WTC11 (cell line): ENCODE measurements at regions not wholly inside any gene's neighbourhood (a gene's known extent, or its start where the extent isn't known, plus 50 kb on each side); places are given as distances from the start of the nearest gene placed in this dataset.

Experiments used
- ATAC-seq: fragments of 200-7000 bp; cut with Tn5 transposase; 2 replicates; pipeline ENCODE4 v1.10.0; 2021; ENCODE audit warnings: mild to moderate bottlenecking, moderate library complexity
- CTCF ChIA-PET: fragments of 300-600 bp; sonication (Branson Sonifier 250); formaldehyde crosslinking; loops from one replicate; lab custom pipeline; 2021; ENCODE audit warnings: antibody characterized with exemption; lab: Charles Lee
- POLR2A ChIA-PET: fragments of 350-600 bp; sonication (Branson Sonifier 250); formaldehyde crosslinking; loops from one replicate; lab custom pipeline; 2021; ENCODE audit warnings: antibody characterized with exemption; lab: Charles Lee
- DNase-seq: peaks from one replicate; pipeline ENCODE4 v3.0.0; 2021; ENCODE audit warnings: low spot score
- H3K27ac Mint-ChIP-seq: 2 replicates; pipeline ENCODE4 v1.8.0; 2021; ENCODE audit warnings: mixed read lengths
- H3K27me3 Mint-ChIP-seq: 2 replicates; pipeline ENCODE4 v1.8.0; 2021; ENCODE audit warnings: low read depth, mild to moderate bottlenecking, moderate library complexity, mixed read lengths
- H3K36me3 Mint-ChIP-seq: 2 replicates; pipeline ENCODE4 v1.8.0; 2021; ENCODE audit warnings: mixed read lengths
- H3K4me1 Mint-ChIP-seq: 2 replicates; pipeline ENCODE4 v1.8.0; 2022; ENCODE audit warnings: mixed read lengths
- H3K4me3 Mint-ChIP-seq: 2 replicates; pipeline ENCODE4 v1.8.0; 2021; ENCODE audit warnings: mild to moderate bottlenecking, moderate library complexity, mixed read lengths
- H3K9me3 Mint-ChIP-seq: 2 replicates; pipeline ENCODE4 v1.8.0; 2021; ENCODE audit warnings: mixed read lengths
- CREB1 ChIP-seq: sonication (generic); formaldehyde crosslinking; IDR thresholded peaks from 2 replicates; pipeline ENCODE4 v1.8.0; 2023; ENCODE audit warnings: mild to moderate bottlenecking, missing genetic modification reagents
- E2F1 ChIP-seq: sonication (generic); formaldehyde crosslinking; IDR thresholded peaks from 2 replicates; pipeline ENCODE4 v1.8.0; 2022; ENCODE audit warnings: mild to moderate bottlenecking, missing genetic modification reagents
- EMX1 ChIP-seq: fragments of 250-450 bp; sonication (Bioruptor Pico); IDR thresholded peaks from 2 replicates; pipeline ENCODE4 v1.8.0; 2021; ENCODE audit warnings: mild to moderate bottlenecking
- FOXJ3 ChIP-seq: sonication (generic); formaldehyde crosslinking; IDR thresholded peaks from 2 replicates; pipeline ENCODE4 v1.9.0; 2021; ENCODE audit warnings: missing genetic modification reagents, mild to moderate bottlenecking, borderline replicate concordance
- GRHL2 ChIP-seq: fragments of 250-450 bp; sonication (Bioruptor Pico); IDR thresholded peaks from 2 replicates; pipeline ENCODE4 v1.8.0; 2022; ENCODE audit warnings: mild to moderate bottlenecking, moderate library complexity; ENCODE audit not compliant: insufficient replicate concordance, severe bottlenecking
- GTF2I ChIP-seq: fragments of 250-450 bp; sonication (Bioruptor Pico); conservative IDR thresholded peaks from 2 replicates; pipeline ENCODE4 v1.4.0; 2021; ENCODE audit warnings: mild to moderate bottlenecking
- HMGA2 ChIP-seq: fragments of 250-450 bp; sonication (Bioruptor Pico); IDR thresholded peaks from 2 replicates; pipeline ENCODE4 v1.4.0; 2021; ENCODE audit warnings: mild to moderate bottlenecking, moderate library complexity
- IRF1 ChIP-seq: sonication (generic); formaldehyde crosslinking; IDR thresholded peaks from 2 replicates; pipeline ENCODE4 v1.8.0; 2023; ENCODE audit warnings: missing genetic modification reagents
- JAZF1 ChIP-seq: fragments of 250-450 bp; sonication (Bioruptor Pico); IDR thresholded peaks from 2 replicates; pipeline ENCODE4 v1.9.0; 2021; ENCODE audit warnings: moderate library complexity, mild to moderate bottlenecking, inconsistent platforms
- MXD4 ChIP-seq: fragments of 250-450 bp; sonication (Bioruptor Pico); IDR thresholded peaks from 2 replicates; pipeline ENCODE4 v1.8.0; 2021; ENCODE audit warnings: mild to moderate bottlenecking, moderate library complexity, borderline replicate concordance
- NR2C2 ChIP-seq: sonication (generic); formaldehyde crosslinking; IDR thresholded peaks from 2 replicates; pipeline ENCODE4 v1.8.0; 2022; ENCODE audit warnings: mild to moderate bottlenecking, missing genetic modification reagents
- NR3C1 ChIP-seq: sonication (generic); formaldehyde crosslinking; conservative IDR thresholded peaks from 2 replicates; pipeline ENCODE4 v1.8.1; 2023; ENCODE audit warnings: low read depth, mild to moderate bottlenecking, missing genetic modification reagents
- OVOL2 ChIP-seq: fragments of 250-450 bp; sonication (Bioruptor Pico); IDR thresholded peaks from 2 replicates; pipeline ENCODE4 v1.9.0; 2021; ENCODE audit warnings: mild to moderate bottlenecking, borderline replicate concordance
- PRRX2 ChIP-seq: fragments of 250-450 bp; sonication (Bioruptor Pico); IDR thresholded peaks from 2 replicates; pipeline ENCODE4 v1.8.0; 2021; ENCODE audit warnings: mild to moderate bottlenecking
- RORB ChIP-seq: fragments of 250-450 bp; sonication (Bioruptor Pico); IDR thresholded peaks from 2 replicates; pipeline ENCODE4 v1.9.0; 2021; ENCODE audit warnings: mild to moderate bottlenecking
- SMAD4 ChIP-seq: sonication (generic); formaldehyde crosslinking; IDR thresholded peaks from 2 replicates; pipeline ENCODE4 v1.8.0; 2022; ENCODE audit warnings: mild to moderate bottlenecking, missing genetic modification reagents
- SOX15 ChIP-seq: fragments of 250-450 bp; sonication (Bioruptor Pico); IDR thresholded peaks from 2 replicates; pipeline ENCODE4 v1.9.0; 2021; ENCODE audit warnings: mild to moderate bottlenecking
- STAT6 ChIP-seq: sonication (generic); formaldehyde crosslinking; conservative IDR thresholded peaks from 2 replicates; pipeline ENCODE4 v1.8.1; 2023; ENCODE audit warnings: mild to moderate bottlenecking, low read depth, missing genetic modification reagents, moderate library complexity
- ZNF121 ChIP-seq: sonication (generic); formaldehyde crosslinking; IDR thresholded peaks from 2 replicates; pipeline ENCODE4 v1.8.0; 2023; ENCODE audit warnings: missing genetic modification reagents
- ZNF219 ChIP-seq: sonication (generic); formaldehyde crosslinking; IDR thresholded peaks from 2 replicates; pipeline ENCODE4 v1.8.0; 2023; ENCODE audit warnings: missing genetic modification reagents, mild to moderate bottlenecking, borderline replicate concordance
- ZNF263 ChIP-seq: sonication (generic); formaldehyde crosslinking; IDR thresholded peaks from 2 replicates; pipeline ENCODE4 v1.8.1; 2022; ENCODE audit warnings: low read depth, mild to moderate bottlenecking, moderate library complexity, missing genetic modification reagents
- TF ChIP-seq, protein P1 (sequence below): sonication (generic); formaldehyde crosslinking; IDR thresholded peaks from 2 replicates; pipeline ENCODE4 v1.8.1; 2022; ENCODE audit warnings: mild to moderate bottlenecking, moderate library complexity, missing genetic modification reagents
- TF ChIP-seq, protein P2 (sequence below): sonication (generic); formaldehyde crosslinking; IDR thresholded peaks from 2 replicates; pipeline ENCODE4 v1.8.1; 2023; ENCODE audit warnings: mild to moderate bottlenecking, missing genetic modification reagents
- TF ChIP-seq, protein P3 (sequence below): fragments of 250-450 bp; sonication (Bioruptor Pico); IDR thresholded peaks from 2 replicates; pipeline ENCODE4 v1.9.0; 2021; ENCODE audit warnings: mild to moderate bottlenecking
- TF ChIP-seq, protein P4 (sequence below): sonication (generic); formaldehyde crosslinking; IDR thresholded peaks from 2 replicates; pipeline ENCODE4 v1.8.1; 2023; ENCODE audit warnings: mild to moderate bottlenecking, missing genetic modification reagents, moderate library complexity

GRCh38 chr7:33735403-33735802, 169.9 kb upstream of the BMPER start:
- TF ChIP-seq STAT6: no peak
- no peak for TF ChIP-seq IRF1 (CRISPR knock-in tag)
- TF ChIP-seq PRRX2: no peak
- TF ChIP-seq JAZF1 (CRISPR knock-in tag): no peak
- TF ChIP-seq SOX15: no peak
- TF ChIP-seq ZNF121 (CRISPR knock-in tag): no peak
- TF ChIP-seq HMGA2 (CRISPR knock-in tag): no peak
- TF ChIP-seq, protein P1, sequence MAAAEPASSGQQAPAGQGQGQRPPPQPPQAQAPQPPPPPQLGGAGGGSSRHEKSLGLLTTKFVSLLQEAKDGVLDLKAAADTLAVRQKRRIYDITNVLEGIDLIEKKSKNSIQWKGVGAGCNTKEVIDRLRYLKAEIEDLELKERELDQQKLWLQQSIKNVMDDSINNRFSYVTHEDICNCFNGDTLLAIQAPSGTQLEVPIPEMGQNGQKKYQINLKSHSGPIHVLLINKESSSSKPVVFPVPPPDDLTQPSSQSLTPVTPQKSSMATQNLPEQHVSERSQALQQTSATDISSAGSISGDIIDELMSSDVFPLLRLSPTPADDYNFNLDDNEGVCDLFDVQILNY (CRISPR knock-in tag): no peak
- no peak for TF ChIP-seq ZNF219
- Mint-ChIP-seq H3K4me3 (no peak overlapping the region), H3K27ac (no peak overlapping the region), H3K4me1 (peaks cover 2% of the 10 kb centered on the region; the same call in 1 of the 2 replicates), H3K9me3 (no peaks in the 10 kb centered on the region), H3K27me3 (no peaks in the 10 kb centered on the region), H3K36me3 (peaks cover 3% of the 10 kb centered on the region; the same call in 1 of the 2 replicates)
- DNase-seq: no peak
- ATAC-seq: no peak
- ChIA-PET CTCF (interaction anchor here (1.1 kb wide), 1 partner anchor 62 kb away, joined by 3 read pairs; no protein-coding TSS in a partner anchor), POLR2A (no interaction called here)

DNA sequence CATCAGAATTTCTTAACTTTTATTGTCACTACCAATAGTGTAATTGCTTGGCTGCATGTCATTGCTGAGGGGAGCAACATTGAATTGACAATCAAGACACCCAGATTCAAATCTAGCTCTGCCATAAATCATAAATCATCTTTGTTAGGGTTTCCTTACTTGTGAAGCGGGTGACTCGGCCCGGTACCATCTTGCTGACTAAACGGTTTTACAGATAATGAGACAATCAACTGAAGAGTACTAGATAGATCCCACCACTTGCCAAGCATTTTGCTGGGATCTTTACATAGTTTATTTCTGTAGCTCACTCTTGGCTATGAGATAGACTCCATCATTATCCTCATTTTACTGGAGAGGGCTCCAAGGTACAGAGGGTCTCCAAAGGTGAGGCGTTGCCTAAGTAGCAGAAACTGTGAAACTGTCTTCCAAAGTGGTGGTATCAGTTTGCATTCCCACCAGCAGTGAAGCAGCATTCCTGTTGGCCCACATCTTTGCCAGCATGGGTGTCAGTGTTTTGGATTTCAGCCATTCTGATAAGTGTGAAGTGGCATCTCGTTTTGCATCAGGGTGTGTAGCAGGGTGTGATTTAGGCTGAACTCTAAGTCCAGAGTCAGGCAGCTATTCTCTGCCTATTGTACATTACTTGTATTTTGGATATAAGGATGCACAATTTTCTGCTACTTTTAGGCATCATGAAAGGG, 168.7 kb upstream of the BMPER start:
- Mint-ChIP-seq H3K4me3 (no peak overlapping the region), H3K4me1 (peaks cover 2% of the 10 kb centered on the region; the same call in 1 of the 2 replicates), H3K36me3 (no peaks in the 10 kb centered on the region), H3K9me3 (no peaks in the 10 kb centered on the region), H3K27me3 (no peaks in the 10 kb centered on the region)
- no peak for ATAC-seq
- ChIA-PET CTCF (no interaction called here), POLR2A (no interaction called here)
- TF ChIP-seq OVOL2 (CRISPR knock-in tag) (no peak), CREB1 (CRISPR knock-in tag) (no peak), ZNF219 (no peak), GTF2I (CRISPR knock-in tag) (no peak), RORB (no peak), GRHL2 (CRISPR knock-in tag) (no peak), NR2C2 (no peak), SMAD4 (no peak), IRF1 (CRISPR knock-in tag) (no peak), NR3C1 (CRISPR knock-in tag) (no peak), EMX1 (no peak), FOXJ3 (CRISPR knock-in tag) (no peak), MXD4 (no peak), E2F1 (CRISPR knock-in tag) (no peak), ZNF263 (CRISPR knock-in tag) (no peak)
- TF ChIP-seq, protein P2, sequence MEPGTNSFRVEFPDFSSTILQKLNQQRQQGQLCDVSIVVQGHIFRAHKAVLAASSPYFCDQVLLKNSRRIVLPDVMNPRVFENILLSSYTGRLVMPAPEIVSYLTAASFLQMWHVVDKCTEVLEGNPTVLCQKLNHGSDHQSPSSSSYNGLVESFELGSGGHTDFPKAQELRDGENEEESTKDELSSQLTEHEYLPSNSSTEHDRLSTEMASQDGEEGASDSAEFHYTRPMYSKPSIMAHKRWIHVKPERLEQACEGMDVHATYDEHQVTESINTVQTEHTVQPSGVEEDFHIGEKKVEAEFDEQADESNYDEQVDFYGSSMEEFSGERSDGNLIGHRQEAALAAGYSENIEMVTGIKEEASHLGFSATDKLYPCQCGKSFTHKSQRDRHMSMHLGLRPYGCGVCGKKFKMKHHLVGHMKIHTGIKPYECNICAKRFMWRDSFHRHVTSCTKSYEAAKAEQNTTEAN (CRISPR knock-in tag): no peak
- TF ChIP-seq, protein P3, sequence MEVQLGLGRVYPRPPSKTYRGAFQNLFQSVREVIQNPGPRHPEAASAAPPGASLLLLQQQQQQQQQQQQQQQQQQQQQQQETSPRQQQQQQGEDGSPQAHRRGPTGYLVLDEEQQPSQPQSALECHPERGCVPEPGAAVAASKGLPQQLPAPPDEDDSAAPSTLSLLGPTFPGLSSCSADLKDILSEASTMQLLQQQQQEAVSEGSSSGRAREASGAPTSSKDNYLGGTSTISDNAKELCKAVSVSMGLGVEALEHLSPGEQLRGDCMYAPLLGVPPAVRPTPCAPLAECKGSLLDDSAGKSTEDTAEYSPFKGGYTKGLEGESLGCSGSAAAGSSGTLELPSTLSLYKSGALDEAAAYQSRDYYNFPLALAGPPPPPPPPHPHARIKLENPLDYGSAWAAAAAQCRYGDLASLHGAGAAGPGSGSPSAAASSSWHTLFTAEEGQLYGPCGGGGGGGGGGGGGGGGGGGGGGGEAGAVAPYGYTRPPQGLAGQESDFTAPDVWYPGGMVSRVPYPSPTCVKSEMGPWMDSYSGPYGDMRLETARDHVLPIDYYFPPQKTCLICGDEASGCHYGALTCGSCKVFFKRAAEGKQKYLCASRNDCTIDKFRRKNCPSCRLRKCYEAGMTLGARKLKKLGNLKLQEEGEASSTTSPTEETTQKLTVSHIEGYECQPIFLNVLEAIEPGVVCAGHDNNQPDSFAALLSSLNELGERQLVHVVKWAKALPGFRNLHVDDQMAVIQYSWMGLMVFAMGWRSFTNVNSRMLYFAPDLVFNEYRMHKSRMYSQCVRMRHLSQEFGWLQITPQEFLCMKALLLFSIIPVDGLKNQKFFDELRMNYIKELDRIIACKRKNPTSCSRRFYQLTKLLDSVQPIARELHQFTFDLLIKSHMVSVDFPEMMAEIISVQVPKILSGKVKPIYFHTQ (CRISPR knock-in tag): no peak
- TF ChIP-seq, protein P4, sequence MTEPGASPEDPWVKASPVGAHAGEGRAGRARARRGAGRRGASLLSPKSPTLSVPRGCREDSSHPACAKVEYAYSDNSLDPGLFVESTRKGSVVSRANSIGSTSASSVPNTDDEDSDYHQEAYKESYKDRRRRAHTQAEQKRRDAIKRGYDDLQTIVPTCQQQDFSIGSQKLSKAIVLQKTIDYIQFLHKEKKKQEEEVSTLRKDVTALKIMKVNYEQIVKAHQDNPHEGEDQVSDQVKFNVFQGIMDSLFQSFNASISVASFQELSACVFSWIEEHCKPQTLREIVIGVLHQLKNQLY: no peak
- TF ChIP-seq, all 79 proteins: peak for 0
- DNase-seq: no peak
- H3K27ac Mint-ChIP-seq: no peak overlapping the region
